Hypothalamus (tissue), 51 donors: ENCODE measurements at regions not wholly inside any gene's neighbourhood (a gene's known extent, or its start where the extent isn't known, plus 50 kb on each side); places are given as distances from the start of the nearest gene placed in this dataset.
"Not testable (repeated sequence)": the region's sequence is repeated elsewhere in the genome, so short reads cannot be mapped to it uniquely, and the experiment has no call there.

Experiments
- DNase-seq, 51 donors: peaks; one replicate each; lab custom pipeline; 2025; lab: John Stamatoyannopoulos, UW

GRCh38 chr2:173463846-173464245 is 109.2 kb downstream of the CDCA7 start:
- DNase-seq, result no peak

- DNase-seq, result no peak
Measured at GRCh38 chr2:173467751-173468150, 113.1 kb downstream of the CDCA7 start.

GRCh38 chr2:173468266-173468793 is 113.7 kb downstream of the CDCA7 start:
- DNase-seq, result no peak

GRCh38 chr2:173472112-173472511 is 117.4 kb downstream of the CDCA7 start:
- DNase-seq, result no peak

GRCh38 chr2:173483137-173483536 is 128.5 kb downstream of the CDCA7 start:
- no peak for DNase-seq

GRCh38 chr2:173488861-173489260 is 134.2 kb downstream of the CDCA7 start:
- no peak for DNase-seq

- no peak for DNase-seq
Measured at GRCh38 chr2:173491418-173491817, 136.7 kb downstream of the CDCA7 start.

GRCh38 chr2:173493874-173494273 is 139.2 kb downstream of the CDCA7 start:
- DNase-seq, result no peak

GRCh38 chr2:173496746-173497145 is 142.1 kb downstream of the CDCA7 start:
- no peak for DNase-seq

- no peak for DNase-seq
Measured at GRCh38 chr2:173500953-173501352, 146.3 kb downstream of the CDCA7 start.

- DNase-seq, result no peak
Measured at GRCh38 chr2:173502296-173502695, 147.6 kb downstream of the CDCA7 start.

- no peak for DNase-seq
Measured at GRCh38 chr2:173511357-173511756, 156.7 kb downstream of the CDCA7 start.

- no peak for DNase-seq
Measured at GRCh38 chr2:173511942-173512341, 157.3 kb downstream of the CDCA7 start.

- DNase-seq, result no peak
Measured at GRCh38 chr2:173513107-173513727, 158.5 kb downstream of the CDCA7 start.

- DNase-seq, result no peak
Measured at GRCh38 chr2:173520918-173521317, 166.2 kb downstream of the CDCA7 start.

GRCh38 chr2:173521450-173522192 is 166.9 kb downstream of the CDCA7 start:
- DNase-seq, result no peak

- no peak for DNase-seq
Measured at GRCh38 chr2:173523497-173523896, 168.8 kb downstream of the CDCA7 start.

GRCh38 chr2:173524256-173524955 is 169.7 kb downstream of the CDCA7 start:
- DNase-seq, result no peak

GRCh38 chr2:173532732-173533531 is 178.3 kb downstream of the CDCA7 start:
- not testable (repeated sequence) for DNase-seq

GRCh38 chr2:173537694-173538093 is 183.0 kb downstream of the CDCA7 start:
- no peak for DNase-seq

GRCh38 chr2:173539615-173540014 is 184.9 kb downstream of the CDCA7 start:
- DNase-seq, result no peak
